GM23338 (cell line): ENCODE measurements at regions not wholly inside any gene's neighbourhood (a gene's known extent, or its start where the extent isn't known, plus 50 kb on each side); places are given as distances from the start of the nearest gene placed in this dataset.

Experiments
- EZH2 ChIP-seq: fragments of 200-600 bp; sonication (generic); IDR thresholded peaks from one replicate; pipeline ENCODE4 v1.8.0; 2017; ENCODE audit warnings: antibody characterized with exemption, mild to moderate bottlenecking, low read depth; ENCODE audit not compliant: unreplicated experiment
- TF ChIP-seq, protein P1 (sequence below), 2 experiments: fragments of 200-600 bp in 1 of 2; sonication (generic) in 1 of 2; conservative IDR thresholded peaks; 2 replicates each; pipeline versions ENCODE4 v1.5.1 to v1.6.1; 2016 to 2017; ENCODE audit warnings: antibody characterized with exemption in 2 of 2, low read depth in 2 of 2, mild to moderate bottlenecking in 2 of 2, moderate library complexity in 1 of 2

DNA sequence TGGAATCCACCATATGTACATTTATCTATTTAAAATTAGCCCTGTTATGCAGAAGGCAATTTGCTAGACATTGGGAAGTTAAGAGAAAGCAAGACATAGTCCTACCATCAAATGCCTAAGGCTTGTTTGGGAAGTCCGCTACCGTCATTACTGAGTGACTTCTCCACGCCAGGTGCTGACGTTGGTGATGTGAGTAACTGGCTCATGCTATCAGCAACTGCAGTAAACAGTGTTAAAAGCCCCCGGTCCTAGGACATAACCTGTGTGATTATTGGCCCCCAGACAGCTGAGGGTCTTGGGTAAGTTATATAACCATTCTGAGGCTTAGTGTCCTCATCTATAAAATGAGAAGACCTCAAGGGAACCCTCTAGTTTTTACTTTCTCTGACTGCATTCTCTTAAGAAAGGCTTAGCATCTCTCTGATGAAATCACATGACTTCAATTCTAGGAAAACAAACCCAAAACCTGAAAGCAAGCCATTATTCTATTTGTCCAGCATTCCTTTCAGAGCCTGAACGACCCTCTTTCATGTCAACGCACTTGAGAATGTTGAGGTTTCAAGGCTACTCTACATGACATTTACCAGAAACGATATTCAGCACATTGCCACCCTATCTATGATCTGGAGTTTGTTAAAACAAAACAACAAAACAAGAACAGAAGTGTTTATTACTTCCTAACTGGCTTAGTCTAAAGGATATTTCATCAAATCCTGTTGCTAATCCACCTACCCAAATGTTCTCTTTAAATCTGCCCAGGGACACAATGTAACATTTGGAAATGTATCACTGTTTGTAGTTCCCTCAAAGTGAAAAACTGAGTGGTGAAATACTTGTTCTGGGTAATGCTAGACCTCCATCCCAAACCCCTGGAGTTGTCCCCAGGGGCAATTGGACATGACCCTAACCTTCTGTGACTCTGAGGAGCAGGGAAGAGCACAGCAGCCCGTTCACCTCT, 133.8 kb downstream of the BTBD3 start:
- TF ChIP-seq, protein P1, sequence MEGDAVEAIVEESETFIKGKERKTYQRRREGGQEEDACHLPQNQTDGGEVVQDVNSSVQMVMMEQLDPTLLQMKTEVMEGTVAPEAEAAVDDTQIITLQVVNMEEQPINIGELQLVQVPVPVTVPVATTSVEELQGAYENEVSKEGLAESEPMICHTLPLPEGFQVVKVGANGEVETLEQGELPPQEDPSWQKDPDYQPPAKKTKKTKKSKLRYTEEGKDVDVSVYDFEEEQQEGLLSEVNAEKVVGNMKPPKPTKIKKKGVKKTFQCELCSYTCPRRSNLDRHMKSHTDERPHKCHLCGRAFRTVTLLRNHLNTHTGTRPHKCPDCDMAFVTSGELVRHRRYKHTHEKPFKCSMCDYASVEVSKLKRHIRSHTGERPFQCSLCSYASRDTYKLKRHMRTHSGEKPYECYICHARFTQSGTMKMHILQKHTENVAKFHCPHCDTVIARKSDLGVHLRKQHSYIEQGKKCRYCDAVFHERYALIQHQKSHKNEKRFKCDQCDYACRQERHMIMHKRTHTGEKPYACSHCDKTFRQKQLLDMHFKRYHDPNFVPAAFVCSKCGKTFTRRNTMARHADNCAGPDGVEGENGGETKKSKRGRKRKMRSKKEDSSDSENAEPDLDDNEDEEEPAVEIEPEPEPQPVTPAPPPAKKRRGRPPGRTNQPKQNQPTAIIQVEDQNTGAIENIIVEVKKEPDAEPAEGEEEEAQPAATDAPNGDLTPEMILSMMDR (conservative IDR thresholded peaks at IDR 0.05; ENCODE audit: low read depth in 2 of 2): no peak
- TF ChIP-seq EZH2: no peak
